ENCODE measurements at regions not wholly inside any gene's neighbourhood (a gene's known extent, or its start where the extent isn't known, plus 50 kb on each side); places are given as distances from the start of the nearest gene placed in this dataset.
"Not testable (repeated sequence)": the region's sequence is repeated elsewhere in the genome, so short reads cannot be mapped to it uniquely, and the experiment has no call there.

DNA sequence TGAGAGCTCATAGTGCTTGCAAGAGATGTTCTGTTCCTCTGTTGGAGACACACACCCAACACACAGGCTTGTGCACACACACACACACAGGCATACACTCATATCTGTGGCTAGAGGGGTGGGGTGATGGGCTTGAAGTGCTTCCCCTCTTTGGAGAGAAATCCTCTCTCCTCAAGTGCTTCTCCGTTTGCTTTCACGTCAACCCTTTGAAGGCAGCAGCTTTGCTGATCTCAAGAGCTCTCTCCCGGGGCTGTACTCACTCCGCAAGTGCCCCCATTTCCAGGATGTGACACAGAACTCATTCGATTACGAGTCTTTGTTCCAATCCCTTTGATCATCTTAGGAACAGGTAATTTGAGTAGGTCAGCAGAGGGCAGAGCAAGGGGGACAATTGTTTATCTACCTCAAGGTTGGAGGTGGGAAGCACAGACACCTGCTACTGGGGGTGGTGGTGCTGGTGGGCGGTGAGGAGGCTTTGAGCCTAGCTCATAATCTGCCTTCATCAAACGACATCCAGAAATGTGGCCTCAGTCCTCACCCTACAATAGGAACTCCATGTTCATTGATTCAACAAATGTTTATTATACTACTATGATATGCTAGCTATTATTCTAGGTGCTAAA is 529.8 kb upstream of the CADM1 start:
- Mint-ChIP-seq H3K4me1 (peaks cover 72% of the 10 kb centered on the region), H3K36me3 (ENCODE audit: low read depth) (peaks cover 4% of the 10 kb centered on the region), H3K27ac (peak overlapping the region; percentile 79), H3K9me3 (peaks cover 10% of the 10 kb centered on the region), H3K27me3 (ENCODE audit: low read depth, poor library complexity) (peaks cover 5% of the 10 kb centered on the region), H3K4me3 (peak overlapping the region; percentile 23)
- no peak for TF ChIP-seq CTCF (IDR thresholded peaks at IDR 0.05)
- DNase-seq, result no peak

DNA sequence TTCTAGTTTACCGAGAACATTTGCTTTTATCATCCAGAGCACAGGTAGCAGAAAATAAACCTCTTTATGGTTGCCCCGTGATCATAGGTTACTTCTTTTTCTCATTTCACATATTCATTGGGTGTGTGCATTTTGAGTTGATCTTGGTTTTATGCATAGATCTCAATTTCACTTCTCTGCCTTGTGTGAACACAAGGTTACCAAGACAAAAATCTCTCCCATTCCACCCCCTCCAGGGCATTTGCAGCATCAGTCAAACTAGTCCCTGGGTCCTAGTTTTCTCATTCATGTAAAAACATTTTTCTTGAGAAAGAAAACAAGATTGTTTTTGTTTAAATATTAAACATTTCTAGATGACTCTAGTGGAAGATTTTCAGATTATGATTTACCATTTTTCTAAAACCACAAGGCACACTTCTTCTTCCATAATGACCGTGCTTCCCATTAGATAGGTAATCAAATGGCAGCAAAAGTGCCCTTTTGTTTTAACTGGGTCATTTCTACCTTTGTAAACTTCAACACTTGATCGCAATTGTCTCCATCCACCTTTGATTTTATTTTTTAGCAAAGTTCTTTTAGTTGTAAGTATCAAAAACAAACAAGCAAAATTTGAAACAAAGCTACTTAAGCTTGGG is 526.6 kb upstream of the CADM1 start:
- TF ChIP-seq CTCF (IDR thresholded peaks at IDR 0.05), result no peak
- no peak for DNase-seq
- Mint-ChIP-seq H3K9me3 (peaks cover 42% of the 10 kb centered on the region), H3K27ac (no peak overlapping the region), H3K27me3 (ENCODE audit: low read depth, poor library complexity) (peaks cover 5% of the 10 kb centered on the region), H3K4me1 (peaks cover 51% of the 10 kb centered on the region), H3K4me3 (no peak overlapping the region), H3K36me3 (ENCODE audit: low read depth) (peaks cover 26% of the 10 kb centered on the region)

- Mint-ChIP-seq H3K9me3 (peaks cover 65% of the 10 kb centered on the region), H3K4me1 (peaks cover 28% of the 10 kb centered on the region), H3K36me3 (ENCODE audit: low read depth) (peaks cover 49% of the 10 kb centered on the region), H3K27ac (peak overlapping the region; percentile 86)
- not testable (repeated sequence) for H3K27me3 Mint-ChIP-seq (ENCODE audit: low read depth, poor library complexity); DNase-seq; H3K4me3 Mint-ChIP-seq
These were observed 524.3 kb upstream of the CADM1 start for GRCh38 chr11:116028506-116028905.

DNA sequence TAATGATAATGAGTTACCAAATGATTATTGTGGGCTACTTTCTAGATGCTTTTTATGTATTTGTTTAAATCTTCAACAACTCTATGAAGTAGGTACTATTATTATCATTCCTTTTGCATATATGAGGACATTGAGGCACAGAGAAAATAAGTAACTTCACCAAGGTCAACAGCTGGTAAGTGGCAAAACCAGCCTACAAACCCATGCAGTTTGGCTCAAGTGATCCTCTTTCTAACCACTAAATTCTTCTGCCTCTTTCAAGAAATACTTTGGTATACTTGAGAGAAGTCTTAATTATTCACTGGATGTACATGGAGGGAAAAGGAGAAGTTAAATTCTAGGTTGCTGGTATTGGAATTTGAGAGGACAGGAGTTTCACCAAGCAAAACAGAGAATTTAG is 495.2 kb upstream of the CADM1 start:
- peaks cover 36% of the 10 kb centered on the region for H3K9me3 Mint-ChIP-seq
- H3K36me3 Mint-ChIP-seq (ENCODE audit: low read depth), result peaks cover 9% of the 10 kb centered on the region

GRCh38 chr11:115996808-115997188 is 492.6 kb upstream of the CADM1 start:
- DNase-seq, result no peak
- Mint-ChIP-seq H3K9me3 (peaks cover 36% of the 10 kb centered on the region), H3K27me3 (ENCODE audit: low read depth, poor library complexity) (peaks cover 2% of the 10 kb centered on the region), H3K4me3 (no peak overlapping the region), H3K4me1 (peaks cover 25% of the 10 kb centered on the region), H3K27ac (no peak overlapping the region), H3K36me3 (ENCODE audit: low read depth) (peaks cover 12% of the 10 kb centered on the region)
- TF ChIP-seq CTCF (IDR thresholded peaks at IDR 0.05), result no peak

More for the DNA sequence above, 495.2 kb upstream of the CADM1 start:
- Mint-ChIP-seq H3K27ac (no peak overlapping the region), H3K4me3 (no peak overlapping the region), H3K4me1 (peaks cover 8% of the 10 kb centered on the region), H3K27me3 (ENCODE audit: low read depth, poor library complexity) (no peaks in the 10 kb centered on the region)
- TF ChIP-seq CTCF (IDR thresholded peaks at IDR 0.05), result no peak
- DNase-seq, result no peak

DNA sequence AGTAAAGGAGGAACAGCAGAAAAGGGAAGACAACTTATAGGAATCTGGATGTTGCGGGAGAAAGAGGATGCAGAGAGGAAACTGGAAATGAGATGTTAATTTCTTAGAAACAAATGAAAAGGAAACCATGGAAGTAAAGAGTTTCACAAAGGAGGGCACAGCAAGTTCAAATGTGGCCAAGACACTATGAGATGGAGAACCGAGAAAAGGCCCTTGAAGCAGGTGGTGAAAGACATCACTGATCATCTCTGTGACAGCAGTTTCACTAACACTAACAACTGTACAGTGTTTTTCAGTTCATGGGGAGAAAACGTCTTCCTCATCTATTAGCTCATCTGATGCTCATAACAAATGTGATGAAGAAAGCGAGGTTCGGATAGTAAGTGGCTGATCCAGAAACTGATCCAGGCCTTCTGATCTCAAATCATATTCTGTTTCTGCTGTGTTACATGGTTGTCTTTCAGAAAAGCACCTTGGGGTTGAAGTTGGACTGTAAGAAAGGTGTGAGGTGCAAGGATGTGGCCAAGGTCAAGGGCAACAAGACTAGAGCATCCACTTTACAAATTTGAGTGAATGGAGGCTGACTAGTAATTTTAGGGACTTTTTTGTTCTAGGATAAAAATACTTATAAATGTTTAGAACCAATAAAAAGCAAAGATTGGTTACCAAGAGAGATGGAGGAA is 492.1 kb upstream of the CADM1 start:
- TF ChIP-seq CTCF (IDR thresholded peaks at IDR 0.05), result no peak
- Mint-ChIP-seq H3K36me3 (ENCODE audit: low read depth) (peaks cover 12% of the 10 kb centered on the region), H3K27ac (no peak overlapping the region), H3K9me3 (peaks cover 40% of the 10 kb centered on the region), H3K4me1 (peaks cover 25% of the 10 kb centered on the region), H3K4me3 (no peak overlapping the region), H3K27me3 (ENCODE audit: low read depth, poor library complexity) (peaks cover 2% of the 10 kb centered on the region)
- DNase-seq, result no peak

Data from nephron progenitor cell (in vitro differentiated cells).